ENCODE measurements at regions not wholly inside any gene's neighbourhood (a gene's known extent, or its start where the extent isn't known, plus 50 kb on each side); places are given as distances from the start of the nearest gene placed in this dataset.

DNA sequence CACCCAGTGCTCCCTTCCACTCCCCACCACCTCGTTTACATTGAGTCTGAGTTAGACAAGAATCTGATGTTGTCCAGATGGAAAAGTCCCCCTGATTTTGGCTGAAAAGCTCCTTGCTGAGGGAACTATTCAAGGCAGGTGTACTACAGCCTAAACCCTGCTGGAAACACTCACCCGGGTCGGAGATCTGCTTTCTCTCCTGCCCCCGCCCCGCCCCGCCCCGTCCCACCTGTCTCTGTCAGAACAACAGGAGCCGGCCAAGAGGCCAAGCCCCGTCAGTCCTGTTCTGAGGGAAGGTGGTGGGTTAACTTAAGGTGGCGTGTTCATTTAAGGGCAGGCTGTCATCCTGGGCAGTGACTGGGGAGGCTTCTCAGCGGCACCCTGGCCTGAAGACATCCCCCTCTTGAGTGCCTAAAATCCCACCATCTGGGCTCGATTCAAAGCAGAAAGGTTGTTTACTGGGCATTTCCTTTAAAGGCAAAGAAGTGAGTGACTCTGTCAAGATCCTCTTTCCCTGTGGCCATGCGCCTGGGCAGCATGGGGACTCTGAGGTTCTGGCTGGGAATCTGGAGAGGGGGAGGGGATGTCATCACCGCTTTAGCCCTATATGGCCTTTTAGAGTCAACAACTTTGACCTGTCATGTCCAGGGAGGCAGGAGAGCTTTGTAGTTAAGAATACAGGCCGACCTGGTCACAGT, 71.1 kb upstream of the NEURL1B start:
- no peak for DNase-seq (ENCODE audit: low spot score)

DNA sequence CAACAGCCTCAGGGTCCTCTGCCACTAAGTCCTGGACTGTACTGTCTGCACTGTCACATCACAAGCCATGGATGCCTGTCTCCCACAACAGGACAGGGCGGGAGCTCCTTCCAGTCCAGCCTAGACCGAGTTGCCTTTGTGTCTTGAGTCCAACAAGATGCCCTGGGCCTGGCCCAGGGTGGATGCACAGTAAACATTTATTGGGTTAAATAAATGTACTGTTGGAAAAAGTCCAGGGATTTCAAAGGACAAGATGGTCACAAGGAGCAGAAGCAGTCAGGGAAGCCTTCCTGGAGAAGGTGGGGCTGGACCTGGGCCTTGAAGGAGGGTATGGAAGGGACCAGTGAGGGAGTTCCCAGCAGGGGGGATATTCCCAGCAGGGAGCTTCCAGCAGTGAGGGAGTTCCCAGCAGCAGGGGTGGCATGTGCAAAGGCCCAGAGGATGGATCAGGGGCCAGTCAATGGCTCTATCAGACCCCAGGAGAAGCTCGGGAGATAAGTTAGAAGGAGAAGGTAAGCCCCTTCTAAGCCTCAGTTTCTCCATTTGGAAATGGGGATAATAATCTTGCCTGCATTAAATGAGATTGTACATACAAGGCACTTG, 72.7 kb upstream of the NEURL1B start:
- DNase-seq (ENCODE audit: low spot score) = no peak

- DNase-seq (ENCODE audit: low spot score) = no peak
These were observed 73.2 kb upstream of the NEURL1B start for GRCh38 chr5:172567843-172568242.

GRCh38 chr5:172567294-172567693, 73.8 kb upstream of the NEURL1B start:
- no peak for DNase-seq (ENCODE audit: low spot score)

GRCh38 chr5:172565931-172566665, 75.0 kb upstream of the NEURL1B start:
- DNase-seq (ENCODE audit: low spot score) = no peak

- DNase-seq (ENCODE audit: low spot score) = no peak
These were observed 75.6 kb upstream of the NEURL1B start for GRCh38 chr5:172565455-172565854.

DNA sequence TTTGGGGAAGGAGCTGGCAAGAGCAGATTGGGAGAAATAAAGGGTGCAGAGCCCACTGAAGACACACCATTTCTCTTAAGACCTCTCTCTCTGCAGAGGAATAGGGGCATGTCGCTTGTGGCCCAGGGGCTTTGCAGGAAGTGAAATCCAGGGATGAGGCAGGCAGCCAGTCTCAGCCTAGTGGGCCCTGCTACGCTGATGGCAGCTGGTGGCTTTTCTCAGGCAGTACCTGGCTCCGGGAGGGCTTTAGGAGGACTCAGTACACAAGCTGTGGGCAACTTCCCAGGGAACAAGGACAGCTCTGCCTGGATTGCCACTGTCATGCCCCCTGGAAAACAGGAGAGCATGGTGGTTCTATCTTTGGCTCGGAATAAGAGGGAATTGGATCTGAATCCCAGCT, 76.2 kb upstream of the NEURL1B start:
- DNase-seq (ENCODE audit: low spot score) = no peak

- DNase-seq (ENCODE audit: low spot score) = no peak
These were observed 76.9 kb upstream of the NEURL1B start for GRCh38 chr5:172564188-172564587.

GRCh38 chr5:172562443-172562842, 78.6 kb upstream of the NEURL1B start:
- DNase-seq (ENCODE audit: low spot score) = no peak

DNA sequence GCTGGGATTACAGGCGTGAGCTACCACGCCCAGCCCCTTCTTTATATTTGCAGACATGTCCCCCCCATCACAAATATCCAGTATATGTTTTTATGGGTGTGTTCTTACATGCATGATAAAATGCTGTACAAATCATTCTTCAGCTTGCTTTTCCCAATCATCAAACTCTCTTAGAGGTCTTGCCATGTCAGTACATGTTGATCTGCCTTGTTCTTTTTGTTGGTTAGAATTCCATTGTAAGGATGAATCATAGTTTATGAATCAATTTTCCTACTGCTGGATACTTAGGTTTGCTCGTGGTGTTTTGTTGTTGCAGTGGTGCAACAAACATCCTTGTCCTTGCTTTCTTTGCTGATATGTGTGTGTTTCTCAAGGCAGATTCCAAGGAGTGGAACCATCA, 79.9 kb upstream of the NEURL1B start:
- no peak for DNase-seq (ENCODE audit: low spot score)

GRCh38 chr5:172559004-172559932, 81.8 kb upstream of the NEURL1B start:
- no peak for DNase-seq (ENCODE audit: low spot score)

- no peak for DNase-seq (ENCODE audit: low spot score)
These were observed 82.7 kb upstream of the NEURL1B start for GRCh38 chr5:172558076-172558976.

GRCh38 chr5:172556971-172557461, 84.0 kb upstream of the NEURL1B start:
- no peak for DNase-seq (ENCODE audit: low spot score)

- DNase-seq (ENCODE audit: low spot score) = no peak
These were observed 84.8 kb upstream of the NEURL1B start for GRCh38 chr5:172556262-172556661.

GRCh38 chr5:172554562-172554961, 86.5 kb upstream of the NEURL1B start:
- DNase-seq (ENCODE audit: low spot score) = no peak

DNA sequence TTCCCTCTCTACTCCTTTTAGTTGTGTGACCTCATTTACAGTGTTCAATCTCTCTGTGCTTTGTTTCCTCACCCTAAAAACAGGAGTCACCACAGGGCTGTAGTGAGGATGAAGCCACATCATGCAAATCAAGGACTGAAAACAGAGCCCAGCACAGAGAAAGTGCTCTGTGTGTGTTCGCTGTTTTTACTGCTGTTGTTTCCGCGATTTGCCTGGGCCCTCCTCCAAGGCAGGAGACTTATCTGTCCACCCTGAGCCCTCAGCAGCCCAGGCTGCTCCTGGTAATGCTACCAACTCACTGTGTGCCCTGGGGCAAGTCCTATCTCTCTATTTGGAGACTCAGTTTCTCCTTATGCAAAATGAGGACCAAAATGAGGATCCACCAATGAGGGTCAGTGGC, 87.2 kb upstream of the NEURL1B start:
- no peak for DNase-seq (ENCODE audit: low spot score)

DNA sequence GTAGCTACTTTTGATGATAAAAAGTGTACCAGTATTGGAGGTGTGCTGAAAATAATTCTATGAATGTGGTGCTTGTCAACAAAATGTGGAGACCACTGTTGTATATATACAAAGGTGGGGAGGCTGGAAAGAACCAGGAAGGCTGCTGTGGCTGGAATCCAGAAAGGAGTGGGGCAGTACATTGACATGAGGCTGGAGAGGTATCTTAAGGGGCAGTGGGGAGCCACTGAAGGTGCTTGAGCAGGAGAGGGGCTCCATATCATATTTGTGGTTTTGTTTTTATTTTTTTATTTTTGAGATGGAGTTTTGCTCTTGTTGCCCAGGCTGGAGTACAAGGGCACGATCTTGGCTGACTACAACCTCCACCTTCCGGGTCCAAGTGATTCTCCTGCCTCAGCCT, 87.9 kb upstream of the NEURL1B start:
- DNase-seq (ENCODE audit: low spot score) = no peak

DNA sequence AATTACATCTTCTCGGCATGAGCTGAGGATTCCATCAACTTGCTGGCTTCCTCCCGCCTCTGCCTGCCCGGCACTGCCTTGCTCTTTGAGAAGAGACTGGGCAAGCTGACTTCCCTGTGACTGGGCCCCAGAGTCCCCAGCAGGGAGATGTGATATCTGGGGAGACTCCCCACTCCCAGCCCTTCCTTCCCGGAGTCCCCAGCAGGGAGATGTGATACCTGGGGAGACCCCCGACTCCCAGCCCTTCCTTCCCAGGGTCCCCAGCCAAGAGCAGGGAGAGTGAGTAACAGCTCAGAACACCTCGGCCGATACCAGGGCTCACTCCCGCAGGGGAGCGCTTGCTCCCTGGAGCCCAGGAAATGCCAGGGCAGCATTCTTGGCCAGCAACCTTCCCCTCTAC, 90.1 kb upstream of the NEURL1B start:
- DNase-seq (ENCODE audit: low spot score) = no peak

DNA sequence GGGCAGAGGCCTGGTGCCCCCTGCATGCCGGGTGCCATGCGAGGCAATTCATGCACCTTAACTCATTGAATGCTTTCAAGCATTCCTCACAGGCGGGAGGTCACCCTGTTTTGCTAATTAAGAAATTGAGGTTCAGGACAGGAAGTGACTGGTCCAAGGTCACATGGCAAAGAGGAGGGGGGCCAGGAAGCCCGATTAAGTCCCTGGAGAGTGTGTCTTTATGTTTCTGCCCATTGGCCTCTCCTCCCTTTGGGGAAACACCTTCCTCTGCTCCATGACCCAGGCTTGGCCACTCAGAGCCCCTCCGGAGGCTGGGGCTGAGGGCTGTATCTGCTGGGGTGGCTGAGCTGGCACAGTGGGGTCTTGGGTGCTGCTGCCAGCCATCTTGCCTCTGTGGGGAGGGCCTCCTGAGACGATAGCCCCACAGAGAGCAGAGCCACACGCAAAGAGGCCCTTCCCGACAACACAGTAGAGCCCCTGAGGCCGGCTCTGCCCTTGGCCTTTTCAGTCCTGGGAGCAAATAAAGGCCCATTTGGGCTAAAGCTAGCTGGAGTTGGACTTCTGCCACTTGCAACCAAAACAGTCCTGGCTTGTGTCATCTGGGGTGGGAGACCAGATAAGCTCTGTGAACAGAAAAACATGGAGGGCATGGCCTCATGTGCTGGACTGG, 90.8 kb upstream of the NEURL1B start:
- no peak for DNase-seq (ENCODE audit: low spot score)

DNA sequence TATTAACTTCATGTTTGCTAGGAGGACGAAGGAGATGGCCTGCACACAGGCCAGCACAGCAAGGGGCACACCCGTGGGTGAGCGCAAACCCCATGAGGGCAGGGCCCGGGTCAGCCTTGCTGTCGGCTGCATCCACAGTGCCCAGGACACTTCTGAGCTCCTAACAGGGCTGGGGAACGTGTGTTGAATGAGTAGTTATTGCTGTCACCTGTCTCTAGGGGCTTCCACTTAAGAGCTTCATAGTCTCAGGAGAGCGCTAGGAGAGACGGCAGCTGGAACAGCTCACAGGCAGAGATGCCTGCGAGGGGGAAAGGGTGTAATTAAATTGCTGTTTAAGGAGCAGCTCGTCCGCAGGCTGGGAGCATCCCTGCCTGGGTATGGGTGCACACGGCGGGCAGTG, 91.4 kb upstream of the NEURL1B start:
- no peak for DNase-seq (ENCODE audit: low spot score)

All from LoVo (cell line).